CD4-positive, alpha-beta memory T cell (primary cell): ENCODE measurements at regions not wholly inside any gene's neighbourhood (a gene's known extent, or its start where the extent isn't known, plus 50 kb on each side); places are given as distances from the start of the nearest gene placed in this dataset.

Experiments used
- CTCF ChIA-PET: fragments of 350-600 bp; sonication (Branson Sonifier 250); formaldehyde crosslinking; loops from one replicate; lab custom pipeline; 2021; ENCODE audit warnings: inconsistent platforms; ENCODE audit not compliant: partially characterized antibody; lab: Charles Lee
- POLR2A ChIA-PET: fragments of 350-600 bp; sonication (Branson Sonifier 250); formaldehyde crosslinking; loops from one replicate; lab custom pipeline; 2021; ENCODE audit not compliant: partially characterized antibody; lab: Charles Lee
- DNase-seq, 5 donors: peaks; one replicate each; pipeline versions ENCODE4 v3.0.0 to v3.0.0-alpha.2; 2020 to 2022; ENCODE audit warnings: mixed read lengths in 1 of 5
- H3K27ac ChIP-seq: one replicate; pipeline ENCODE4 v1.7.0; 2013; ENCODE audit warnings: low read depth, low read length
- H3K27me3 ChIP-seq: 2 replicates; pipeline ENCODE4 v1.7.0; 2013; ENCODE audit warnings: mild to moderate bottlenecking, low read length, moderate library complexity; ENCODE audit not compliant: insufficient read depth
- H3K36me3 ChIP-seq: 2 replicates; pipeline ENCODE4 v1.7.0; 2013; ENCODE audit warnings: mild to moderate bottlenecking, low read length, moderate library complexity; ENCODE audit not compliant: insufficient read depth
- H3K4me1 ChIP-seq: 2 replicates; pipeline ENCODE4 v1.7.0; 2013; ENCODE audit warnings: mild to moderate bottlenecking, low read length, moderate library complexity; ENCODE audit not compliant: insufficient read depth
- H3K4me3 ChIP-seq, 2 donors: one replicate each; pipeline ENCODE4 v1.7.0; 2013; ENCODE audit warnings: low read length in 2 of 2, mild to moderate bottlenecking in 1 of 2
- H3K9me3 ChIP-seq, 2 donors: one replicate each; pipeline ENCODE4 v1.7.0; 2013; ENCODE audit warnings: low read length in 2 of 2, control low read depth in 1 of 2; ENCODE audit not compliant: control insufficient read depth in 1 of 2
- H3K27ac Mint-ChIP-seq, 7 donors: one replicate each; pipeline ENCODE4 v1.8.0; 2020 to 2021; ENCODE audit warnings: mixed read lengths in 7 of 7, mild to moderate bottlenecking in 6 of 7, inconsistent platforms in 3 of 7, moderate library complexity in 3 of 7
- H3K27me3 Mint-ChIP-seq, 2 donors: one replicate each; pipeline ENCODE4 v1.8.0; 2020 to 2021; ENCODE audit warnings: mixed read lengths in 2 of 2
- H3K36me3 Mint-ChIP-seq, 2 donors: one replicate each; pipeline ENCODE4 v1.8.0; 2020 to 2021; ENCODE audit warnings: mixed read lengths in 2 of 2, inconsistent platforms in 1 of 2, mild to moderate bottlenecking in 1 of 2
- H3K4me1 Mint-ChIP-seq, 4 donors: one replicate each; pipeline ENCODE4 v1.8.0; 2020 to 2021; ENCODE audit warnings: mixed read lengths in 4 of 4, mild to moderate bottlenecking in 1 of 4
- H3K4me3 Mint-ChIP-seq, 8 donors: one replicate each; pipeline ENCODE4 v1.8.0; 2020 to 2021; ENCODE audit warnings: mixed read lengths in 8 of 8, mild to moderate bottlenecking in 7 of 8, moderate library complexity in 6 of 8, inconsistent platforms in 3 of 8
- H3K9me3 Mint-ChIP-seq, 8 donors: one replicate each; pipeline ENCODE4 v1.8.0; 2020 to 2021; ENCODE audit warnings: mixed read lengths in 8 of 8, mild to moderate bottlenecking in 5 of 8, inconsistent platforms in 3 of 8, moderate library complexity in 1 of 8
- intact Hi-C: fragments of 100-400 bp; cut with micrococcal nuclease; formaldehyde crosslinking; loops from one replicate; pipeline ENCODE4 v1.15.1; 2023

GRCh38 chr15:56804279-56804678 is 71.0 kb upstream of the ZNF280D start:
- Histone ChIP-seq H3K4me1 (no peaks in the 10 kb centered on the region), H3K4me3 (no peak overlapping the region), H3K27me3 (no peaks in the 10 kb centered on the region), H3K36me3 (no peaks in the 10 kb centered on the region), H3K9me3 (no peaks in the 10 kb centered on the region), H3K27ac (no peak overlapping the region)
- peaks cover 0 to 25% (median 17%) of the 10 kb centered on the region in 8 donors for H3K9me3 Mint-ChIP-seq
- H3K27me3 Mint-ChIP-seq: peaks cover 1 to 9% of the 10 kb centered on the region in 2 donors
- POLR2A ChIA-PET: no interaction called here
- H3K4me3 Mint-ChIP-seq: no peak overlapping the region
- H3K4me1 Mint-ChIP-seq: peaks cover 5 to 10% (median 8%) of the 10 kb centered on the region in 4 donors
- intact Hi-C loops: no loop called here
- peaks cover 9 to 16% of the 10 kb centered on the region in 2 donors for H3K36me3 Mint-ChIP-seq
- DNase-seq: no peak
- H3K27ac Mint-ChIP-seq: no peak overlapping the region
- CTCF ChIA-PET: no interaction called here

DNA sequence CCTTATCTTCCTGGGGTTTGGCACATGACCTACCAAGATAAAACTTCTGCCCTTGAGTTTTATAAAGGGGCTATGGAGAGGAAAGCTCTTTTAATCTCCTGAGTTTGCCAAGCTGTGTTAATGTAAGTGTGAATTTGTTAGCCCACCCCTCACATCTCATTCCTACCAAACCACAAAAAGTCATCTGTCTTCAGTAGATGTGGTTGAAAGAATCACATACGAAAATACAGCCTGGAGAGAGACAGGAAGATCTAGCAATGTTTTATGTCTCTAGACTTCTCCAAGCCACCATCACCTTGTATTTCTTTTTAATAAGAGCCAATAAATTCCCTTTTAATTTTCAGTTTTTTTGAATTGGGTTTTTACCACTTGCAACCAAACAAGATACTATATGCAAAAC is 68.9 kb upstream of the ZNF280D start:
- Mint-ChIP-seq H3K4me1 (peaks cover 5 to 10% (median 8%) of the 10 kb centered on the region in 4 donors), H3K27ac (no peak overlapping the region), H3K36me3 (peaks cover 0 to 1% of the 10 kb centered on the region in 2 donors), H3K27me3 (peaks cover 1 to 3% of the 10 kb centered on the region in 2 donors), H3K4me3 (no peak overlapping the region), H3K9me3 (peaks cover 0 to 6% (median 0%) of the 10 kb centered on the region in 8 donors)
- no peaks in the 10 kb centered on the region for H3K27me3 ChIP-seq
- no peaks in the 10 kb centered on the region for H3K4me1 ChIP-seq
- no peaks in the 10 kb centered on the region for H3K9me3 ChIP-seq
- intact Hi-C loops: no loop called here
- no peak overlapping the region for H3K27ac ChIP-seq
- H3K36me3 ChIP-seq: no peaks in the 10 kb centered on the region
- ChIA-PET CTCF (interaction anchor here (1.6 kb wide), 1 partner anchor 10 kb away, joined by 3 read pairs; no protein-coding TSS in a partner anchor), POLR2A (no interaction called here)
- no peak overlapping the region for H3K4me3 ChIP-seq
- no peak for DNase-seq

DNA sequence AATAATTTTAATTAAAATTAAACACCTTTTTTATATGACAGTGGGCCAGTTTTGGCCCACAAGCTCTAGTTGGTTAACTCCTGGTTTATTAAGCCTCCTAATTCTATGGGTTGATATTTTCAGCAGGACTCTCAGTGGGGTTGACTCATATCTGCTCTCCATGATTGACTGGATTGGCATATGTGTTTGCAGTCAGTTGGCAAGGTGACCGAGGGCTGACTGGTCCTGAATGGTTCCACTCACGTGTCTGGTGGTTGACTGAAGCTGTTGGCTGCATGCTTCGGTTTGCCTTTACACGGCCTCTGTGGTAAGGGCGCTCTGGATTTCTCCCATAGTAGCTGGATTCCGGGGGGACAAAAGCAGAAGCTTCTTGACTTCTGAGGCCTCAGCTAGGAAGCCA is 65.3 kb upstream of the ZNF280D start:
- Mint-ChIP-seq H3K27me3 (peaks cover 0 to 1% of the 10 kb centered on the region in 2 donors), H3K4me3 (no peak overlapping the region), H3K9me3 (peaks cover 0 to 4% (median 0%) of the 10 kb centered on the region in 8 donors), H3K27ac (no peak overlapping the region), H3K4me1 (no peaks in the 10 kb centered on the region), H3K36me3 (peaks cover 0 to 4% of the 10 kb centered on the region in 2 donors)
- ChIA-PET POLR2A (no interaction called here), CTCF (no interaction called here)
- H3K9me3 ChIP-seq: no peaks in the 10 kb centered on the region
- intact Hi-C loops: no loop called here
- no peaks in the 10 kb centered on the region for H3K27me3 ChIP-seq
- no peak for DNase-seq
- H3K36me3 ChIP-seq: no peaks in the 10 kb centered on the region
- no peak overlapping the region for H3K4me3 ChIP-seq
- no peaks in the 10 kb centered on the region for H3K4me1 ChIP-seq
- H3K27ac ChIP-seq: no peak overlapping the region

- no peak overlapping the region for H3K27ac Mint-ChIP-seq
- Histone ChIP-seq H3K27me3 (no peaks in the 10 kb centered on the region), H3K4me1 (no peaks in the 10 kb centered on the region), H3K27ac (no peak overlapping the region), H3K36me3 (no peaks in the 10 kb centered on the region), H3K4me3 (no peak overlapping the region), H3K9me3 (no peaks in the 10 kb centered on the region)
- POLR2A ChIA-PET: no interaction called here
- DNase-seq: no peak
- H3K4me1 Mint-ChIP-seq: no peaks in the 10 kb centered on the region
- intact Hi-C loops: no loop called here
- peaks cover 0 to 8% (median 3%) of the 10 kb centered on the region in 8 donors for H3K9me3 Mint-ChIP-seq
- peaks cover 0 to 4% of the 10 kb centered on the region in 2 donors for H3K36me3 Mint-ChIP-seq
- peaks cover 0 to 1% of the 10 kb centered on the region in 2 donors for H3K27me3 Mint-ChIP-seq
- H3K4me3 Mint-ChIP-seq: no peak overlapping the region
- CTCF ChIA-PET: no interaction called here
Observed at GRCh38 chr15:56797720-56798275, 64.5 kb upstream of the ZNF280D start.

- H3K4me3 Mint-ChIP-seq: no peak overlapping the region
- DNase-seq: no peak
- H3K27me3 Mint-ChIP-seq: no peaks in the 10 kb centered on the region
- Histone ChIP-seq H3K9me3 (no peaks in the 10 kb centered on the region), H3K27me3 (no peaks in the 10 kb centered on the region), H3K4me1 (no peaks in the 10 kb centered on the region), H3K4me3 (no peak overlapping the region), H3K36me3 (no peaks in the 10 kb centered on the region), H3K27ac (no peak overlapping the region)
- intact Hi-C loops: no loop called here
- peaks cover 0 to 21% (median 11%) of the 10 kb centered on the region in 8 donors for H3K9me3 Mint-ChIP-seq
- H3K4me1 Mint-ChIP-seq: no peaks in the 10 kb centered on the region
- ChIA-PET POLR2A (no interaction called here), CTCF (no interaction called here)
- H3K36me3 Mint-ChIP-seq: peaks cover 0 to 8% of the 10 kb centered on the region in 2 donors
- H3K27ac Mint-ChIP-seq: no peak overlapping the region
Observed at GRCh38 chr15:56795502-56795901, 62.2 kb upstream of the ZNF280D start.

DNA sequence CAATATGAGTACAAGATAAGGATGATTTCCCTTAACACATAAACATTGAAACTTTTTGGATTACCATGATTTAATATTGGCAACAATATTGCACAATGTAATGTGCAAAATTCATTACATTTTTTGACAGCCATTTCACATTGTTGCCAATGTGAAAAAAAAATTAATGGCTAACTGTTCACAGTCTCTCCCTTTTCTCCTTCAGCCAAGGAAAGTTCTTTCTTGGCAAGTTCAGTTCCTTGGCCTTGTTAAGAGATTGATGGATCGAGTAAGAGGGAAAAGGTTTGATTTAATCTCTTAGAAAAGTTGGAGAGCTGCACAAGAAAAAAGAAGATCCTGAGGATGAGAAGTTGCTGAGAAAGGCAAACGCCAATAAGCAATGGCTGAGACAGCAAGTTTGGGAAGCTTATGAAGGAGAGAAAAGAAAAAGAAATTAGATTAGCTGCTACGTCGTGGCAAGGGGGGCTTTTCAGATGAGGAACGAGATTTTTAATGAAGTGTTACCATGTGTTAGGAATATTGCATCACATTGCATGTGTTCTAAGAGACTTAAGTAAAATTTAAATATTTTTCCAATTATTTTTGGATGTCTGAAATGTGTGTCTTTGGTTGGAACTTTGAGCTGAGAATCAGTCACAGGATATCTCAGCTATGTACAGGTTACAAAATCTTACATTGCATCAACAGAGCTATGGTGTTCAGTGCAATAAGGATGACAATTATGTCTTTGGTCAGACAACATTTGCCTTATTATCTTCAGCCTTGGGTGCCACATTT is 61.4 kb upstream of the ZNF280D start:
- H3K27me3 Mint-ChIP-seq: no peaks in the 10 kb centered on the region
- ChIA-PET CTCF (no interaction called here), POLR2A (no interaction called here)
- peaks cover 0 to 21% (median 11%) of the 10 kb centered on the region in 8 donors for H3K9me3 Mint-ChIP-seq
- Histone ChIP-seq H3K27ac (no peak overlapping the region), H3K4me1 (no peaks in the 10 kb centered on the region), H3K27me3 (no peaks in the 10 kb centered on the region), H3K36me3 (no peaks in the 10 kb centered on the region), H3K9me3 (no peaks in the 10 kb centered on the region), H3K4me3 (no peak overlapping the region)
- H3K27ac Mint-ChIP-seq: no peak overlapping the region
- H3K36me3 Mint-ChIP-seq: peaks cover 0 to 8% of the 10 kb centered on the region in 2 donors
- H3K4me1 Mint-ChIP-seq: no peaks in the 10 kb centered on the region
- no peak overlapping the region for H3K4me3 Mint-ChIP-seq
- no peak for DNase-seq
- intact Hi-C loops: no loop called here

DNA sequence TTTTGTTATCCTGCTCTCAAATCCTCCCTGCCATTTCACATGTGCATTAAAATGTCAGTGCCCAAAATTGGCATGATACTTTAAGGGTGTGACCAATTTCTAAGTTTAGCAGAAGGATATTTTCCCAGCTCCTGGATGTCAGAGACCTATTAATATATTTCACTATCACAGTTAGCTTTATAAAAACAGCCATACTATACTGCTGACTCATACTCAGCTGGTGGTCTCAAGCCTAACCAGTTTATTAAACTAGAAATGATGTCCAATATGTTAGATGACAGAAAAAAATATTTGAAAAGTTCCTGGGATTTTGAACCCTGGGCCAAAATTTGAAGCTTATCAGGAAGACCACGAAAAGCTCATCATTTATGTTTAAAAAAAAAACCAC is 60.9 kb upstream of the ZNF280D start:
- Histone ChIP-seq H3K27me3 (no peaks in the 10 kb centered on the region), H3K4me1 (no peaks in the 10 kb centered on the region), H3K27ac (no peak overlapping the region), H3K4me3 (no peak overlapping the region), H3K9me3 (no peaks in the 10 kb centered on the region), H3K36me3 (no peaks in the 10 kb centered on the region)
- Mint-ChIP-seq H3K27ac (no peak overlapping the region), H3K27me3 (no peaks in the 10 kb centered on the region), H3K4me3 (no peak overlapping the region), H3K9me3 (peaks cover 0 to 21% (median 12%) of the 10 kb centered on the region in 8 donors), H3K4me1 (no peaks in the 10 kb centered on the region), H3K36me3 (peaks cover 0 to 8% of the 10 kb centered on the region in 2 donors)
- intact Hi-C loops: no loop called here
- ChIA-PET CTCF (no interaction called here), POLR2A (no interaction called here)
- no peak for DNase-seq
